ENCODE measurements at regions not wholly inside any gene's neighbourhood (a gene's known extent, or its start where the extent isn't known, plus 50 kb on each side); places are given as distances from the start of the nearest gene placed in this dataset.

DNA sequence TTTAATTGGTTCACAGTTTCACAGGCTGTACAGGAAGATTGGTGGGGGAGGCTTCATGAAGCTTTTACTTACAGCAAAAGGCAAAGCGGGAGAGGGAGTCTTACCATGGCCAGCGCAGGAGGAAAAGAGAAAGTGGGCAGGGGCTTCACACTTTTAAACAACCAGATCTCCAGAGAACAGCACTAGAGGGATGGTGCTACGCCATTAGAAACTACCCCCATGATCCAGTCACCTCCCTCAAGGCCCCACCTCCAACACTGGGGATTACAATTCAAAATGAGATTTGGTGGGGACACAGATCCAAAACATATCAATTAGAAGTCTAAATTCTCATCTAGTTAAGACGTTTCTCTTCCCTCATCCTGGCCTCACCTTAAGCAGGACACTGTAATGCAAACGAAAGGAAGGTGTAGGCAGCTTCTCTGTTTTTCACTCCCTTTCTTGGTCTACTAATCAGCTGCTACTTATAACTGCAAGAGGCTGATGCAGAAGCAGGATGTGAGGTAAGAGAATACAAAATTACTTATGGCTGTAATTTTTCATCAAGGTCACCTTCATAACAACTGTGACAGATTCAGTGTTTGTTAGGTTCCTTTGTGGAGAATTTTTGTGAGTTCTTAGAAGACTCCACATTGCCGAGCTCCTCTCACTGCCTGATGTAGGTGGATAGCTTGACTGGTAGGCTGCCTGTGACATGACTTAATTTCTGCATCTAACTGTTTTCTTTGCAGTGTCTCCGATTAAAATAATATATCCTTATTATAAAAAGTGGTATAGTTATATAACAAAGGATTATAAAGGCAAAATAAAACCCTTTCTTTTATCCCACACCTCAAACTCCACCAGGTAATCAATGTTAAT is 255.1 kb downstream of the IL15 start:
- no peak overlapping the region for H3K27ac Mint-ChIP-seq
- H3K36me3 Mint-ChIP-seq = no peaks in the 10 kb centered on the region
- DNase-seq (ENCODE audit: low spot score) = no peak
- H3K27me3 Mint-ChIP-seq (ENCODE audit: insufficient read depth, low read depth) = peaks cover 4% of the 10 kb centered on the region
- H3K4me1 Mint-ChIP-seq = no peaks in the 10 kb centered on the region
- H3K4me1 ChIP-seq = no peaks in the 10 kb centered on the region
- no peaks in the 10 kb centered on the region for H3F3A ChIP-seq (ENCODE audit: low read depth)
- no peak overlapping the region for H3K4me3 Mint-ChIP-seq
- no peaks in the 10 kb centered on the region for H3K27me3 ChIP-seq
- no peak overlapping the region for H3K4me2 ChIP-seq
- H3K79me2 ChIP-seq (ENCODE audit: low read depth) = no peaks in the 10 kb centered on the region
- H3K9me3 Mint-ChIP-seq = no peaks in the 10 kb centered on the region
- no peaks in the 10 kb centered on the region for H3K9me3 ChIP-seq (ENCODE audit: low read depth)
- peak overlapping the region; percentile 72 for H2AFZ ChIP-seq (replicated peaks)
- no peaks in the 10 kb centered on the region for H4K20me1 ChIP-seq (ENCODE audit: low read depth)
- no peak for TF ChIP-seq EZH2 (IDR thresholded peaks at IDR 0.05)
- TF ChIP-seq, protein P1, sequence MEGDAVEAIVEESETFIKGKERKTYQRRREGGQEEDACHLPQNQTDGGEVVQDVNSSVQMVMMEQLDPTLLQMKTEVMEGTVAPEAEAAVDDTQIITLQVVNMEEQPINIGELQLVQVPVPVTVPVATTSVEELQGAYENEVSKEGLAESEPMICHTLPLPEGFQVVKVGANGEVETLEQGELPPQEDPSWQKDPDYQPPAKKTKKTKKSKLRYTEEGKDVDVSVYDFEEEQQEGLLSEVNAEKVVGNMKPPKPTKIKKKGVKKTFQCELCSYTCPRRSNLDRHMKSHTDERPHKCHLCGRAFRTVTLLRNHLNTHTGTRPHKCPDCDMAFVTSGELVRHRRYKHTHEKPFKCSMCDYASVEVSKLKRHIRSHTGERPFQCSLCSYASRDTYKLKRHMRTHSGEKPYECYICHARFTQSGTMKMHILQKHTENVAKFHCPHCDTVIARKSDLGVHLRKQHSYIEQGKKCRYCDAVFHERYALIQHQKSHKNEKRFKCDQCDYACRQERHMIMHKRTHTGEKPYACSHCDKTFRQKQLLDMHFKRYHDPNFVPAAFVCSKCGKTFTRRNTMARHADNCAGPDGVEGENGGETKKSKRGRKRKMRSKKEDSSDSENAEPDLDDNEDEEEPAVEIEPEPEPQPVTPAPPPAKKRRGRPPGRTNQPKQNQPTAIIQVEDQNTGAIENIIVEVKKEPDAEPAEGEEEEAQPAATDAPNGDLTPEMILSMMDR (IDR thresholded peaks at IDR 0.05) = no peak
- no peak for TF ChIP-seq EZH2phosphoT487 (IDR thresholded peaks at IDR 0.05)
- H3K36me3 ChIP-seq = no peaks in the 10 kb centered on the region
- no peak overlapping the region for H3K9ac ChIP-seq
- no peak overlapping the region for H3K4me3 ChIP-seq
- H3K27ac ChIP-seq = no peak overlapping the region

DNA sequence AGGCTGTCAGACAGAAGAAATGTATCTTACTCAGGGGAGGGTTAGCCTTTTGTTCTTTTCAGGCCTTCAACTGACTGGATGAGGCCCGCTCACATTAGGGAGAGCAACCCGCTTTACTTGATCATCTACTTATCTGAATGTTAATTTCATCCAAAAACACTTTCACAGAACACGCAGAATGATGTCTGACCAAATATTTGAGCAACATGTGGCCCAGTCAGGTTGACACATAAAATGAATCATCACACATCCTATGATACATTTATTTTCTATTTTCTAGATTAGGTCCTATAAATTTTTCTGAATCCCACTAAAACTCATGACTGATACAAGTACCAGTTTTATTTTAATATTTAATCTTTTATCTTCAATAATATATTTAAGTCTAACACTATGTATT is 260.3 kb downstream of the IL15 start:
- H3K4me2 ChIP-seq = no peak overlapping the region

DNA sequence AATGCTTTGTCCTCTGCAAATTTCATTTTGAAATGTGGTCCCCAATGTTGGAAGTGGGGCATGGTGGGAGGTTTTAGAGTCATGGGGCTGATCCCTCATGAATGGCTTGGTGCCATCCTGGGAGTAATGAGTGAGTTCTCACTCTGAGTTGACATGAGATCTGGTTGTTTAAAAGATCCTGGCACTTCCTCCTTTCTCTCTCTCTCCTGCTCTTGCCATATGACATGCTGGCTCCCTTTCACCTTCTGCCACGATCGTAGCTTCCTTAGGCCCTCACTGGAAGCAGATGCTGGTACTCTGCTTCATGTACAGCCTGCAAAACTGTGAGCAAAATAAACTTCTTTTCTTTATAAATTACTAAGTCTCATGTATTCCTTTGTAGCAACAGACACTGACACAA is 262.0 kb downstream of the IL15 start:
- no peaks in the 10 kb centered on the region for H3K9me3 ChIP-seq (ENCODE audit: low read depth)
- H3K79me2 ChIP-seq (ENCODE audit: low read depth) = no peaks in the 10 kb centered on the region
- Mint-ChIP-seq H3K36me3 (no peaks in the 10 kb centered on the region), H3K4me1 (no peaks in the 10 kb centered on the region), H3K27me3 (ENCODE audit: insufficient read depth, low read depth) (peaks cover 2% of the 10 kb centered on the region), H3K27ac (no peak overlapping the region), H3K9me3 (peaks cover 2% of the 10 kb centered on the region), H3K4me3 (no peak overlapping the region)
- no peaks in the 10 kb centered on the region for H3K4me1 ChIP-seq
- no peak for DNase-seq (ENCODE audit: low spot score)
- H4K20me1 ChIP-seq (ENCODE audit: low read depth) = no peaks in the 10 kb centered on the region
- H2AFZ ChIP-seq (replicated peaks) = no peak overlapping the region
- H3K9ac ChIP-seq = no peak overlapping the region
- no peaks in the 10 kb centered on the region for H3K36me3 ChIP-seq
- no peaks in the 10 kb centered on the region for H3F3A ChIP-seq (ENCODE audit: low read depth)
- no peak overlapping the region for H3K4me3 ChIP-seq
- no peak overlapping the region for H3K27ac ChIP-seq
- no peak overlapping the region for H3K4me2 ChIP-seq
- TF ChIP-seq EZH2phosphoT487 (IDR thresholded peaks at IDR 0.05) = no peak
- TF ChIP-seq, protein P1 (IDR thresholded peaks at IDR 0.05) = no peak
- no peak for TF ChIP-seq EZH2 (IDR thresholded peaks at IDR 0.05)
- no peaks in the 10 kb centered on the region for H3K27me3 ChIP-seq

More for the DNA sequence above, 260.3 kb downstream of the IL15 start:
- Histone ChIP-seq H3K27me3 (no peaks in the 10 kb centered on the region), H3K9me3 (ENCODE audit: low read depth) (no peaks in the 10 kb centered on the region), H4K20me1 (ENCODE audit: low read depth) (no peaks in the 10 kb centered on the region), H3K27ac (no peak overlapping the region), H3K79me2 (ENCODE audit: low read depth) (no peaks in the 10 kb centered on the region), H3K36me3 (no peaks in the 10 kb centered on the region), H2AFZ (replicated peaks) (no peak overlapping the region), H3K4me1 (no peaks in the 10 kb centered on the region), H3F3A (ENCODE audit: low read depth) (no peaks in the 10 kb centered on the region), H3K4me3 (no peak overlapping the region), H3K9ac (no peak overlapping the region)
- Mint-ChIP-seq H3K4me1 (no peaks in the 10 kb centered on the region), H3K4me3 (no peak overlapping the region), H3K36me3 (no peaks in the 10 kb centered on the region), H3K9me3 (no peaks in the 10 kb centered on the region), H3K27me3 (ENCODE audit: insufficient read depth, low read depth) (peaks cover 2% of the 10 kb centered on the region), H3K27ac (no peak overlapping the region)
- no peak for TF ChIP-seq EZH2phosphoT487 (IDR thresholded peaks at IDR 0.05)
- no peak for TF ChIP-seq EZH2 (IDR thresholded peaks at IDR 0.05)
- TF ChIP-seq, protein P1 (IDR thresholded peaks at IDR 0.05) = no peak
- no peak for DNase-seq (ENCODE audit: low spot score)
